HFF-Myc (cell line): ENCODE measurements at regions not wholly inside any gene's neighbourhood (a gene's known extent, or its start where the extent isn't known, plus 50 kb on each side); places are given as distances from the start of the nearest gene placed in this dataset.
"Not testable (repeated sequence)": the region's sequence is repeated elsewhere in the genome, so short reads cannot be mapped to it uniquely, and the experiment has no call there.

Source experiments
- DNase-seq: peaks from one replicate; pipeline ENCODE4 v3.0.0-alpha.2; 2011; ENCODE audit warnings: low read depth; ENCODE audit errors: extremely low read depth
- H3K4me3 ChIP-seq: replicated peaks from 2 replicates; pipeline ENCODE4 v1.5.1; 2011; ENCODE audit warnings: low read depth, mild to moderate bottlenecking, control low read depth, low read length
- TF ChIP-seq, protein P1 (sequence below): IDR thresholded peaks from 2 replicates; pipeline ENCODE4 v1.5.1; 2012; ENCODE audit warnings: mild to moderate bottlenecking, low read depth, low read length, control low read depth; ENCODE audit errors: missing control alignments

DNA sequence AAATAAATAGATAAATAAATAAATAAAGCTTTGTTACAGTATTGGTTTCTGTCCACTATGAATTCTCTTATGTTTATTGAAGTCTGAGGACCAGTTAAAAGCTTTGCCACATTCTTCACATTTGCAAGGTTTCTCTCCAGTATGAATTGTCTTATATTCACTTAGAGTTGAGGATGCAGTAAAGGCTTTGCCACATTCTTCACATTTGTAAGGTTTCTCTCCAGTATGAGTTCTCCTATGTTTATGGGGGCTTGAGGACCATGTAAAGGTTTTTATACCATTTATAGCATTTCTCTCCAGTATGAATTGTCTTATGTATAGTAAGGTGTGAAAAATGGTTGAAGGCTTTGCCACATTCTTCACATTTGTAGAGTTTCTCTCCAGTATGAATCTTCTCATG lies 168.3 kb downstream of the ZNF737 start:
- H3K4me3 ChIP-seq = no peak overlapping the region
- TF ChIP-seq, protein P1, sequence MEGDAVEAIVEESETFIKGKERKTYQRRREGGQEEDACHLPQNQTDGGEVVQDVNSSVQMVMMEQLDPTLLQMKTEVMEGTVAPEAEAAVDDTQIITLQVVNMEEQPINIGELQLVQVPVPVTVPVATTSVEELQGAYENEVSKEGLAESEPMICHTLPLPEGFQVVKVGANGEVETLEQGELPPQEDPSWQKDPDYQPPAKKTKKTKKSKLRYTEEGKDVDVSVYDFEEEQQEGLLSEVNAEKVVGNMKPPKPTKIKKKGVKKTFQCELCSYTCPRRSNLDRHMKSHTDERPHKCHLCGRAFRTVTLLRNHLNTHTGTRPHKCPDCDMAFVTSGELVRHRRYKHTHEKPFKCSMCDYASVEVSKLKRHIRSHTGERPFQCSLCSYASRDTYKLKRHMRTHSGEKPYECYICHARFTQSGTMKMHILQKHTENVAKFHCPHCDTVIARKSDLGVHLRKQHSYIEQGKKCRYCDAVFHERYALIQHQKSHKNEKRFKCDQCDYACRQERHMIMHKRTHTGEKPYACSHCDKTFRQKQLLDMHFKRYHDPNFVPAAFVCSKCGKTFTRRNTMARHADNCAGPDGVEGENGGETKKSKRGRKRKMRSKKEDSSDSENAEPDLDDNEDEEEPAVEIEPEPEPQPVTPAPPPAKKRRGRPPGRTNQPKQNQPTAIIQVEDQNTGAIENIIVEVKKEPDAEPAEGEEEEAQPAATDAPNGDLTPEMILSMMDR = no peak
- DNase-seq = no peak

DNA sequence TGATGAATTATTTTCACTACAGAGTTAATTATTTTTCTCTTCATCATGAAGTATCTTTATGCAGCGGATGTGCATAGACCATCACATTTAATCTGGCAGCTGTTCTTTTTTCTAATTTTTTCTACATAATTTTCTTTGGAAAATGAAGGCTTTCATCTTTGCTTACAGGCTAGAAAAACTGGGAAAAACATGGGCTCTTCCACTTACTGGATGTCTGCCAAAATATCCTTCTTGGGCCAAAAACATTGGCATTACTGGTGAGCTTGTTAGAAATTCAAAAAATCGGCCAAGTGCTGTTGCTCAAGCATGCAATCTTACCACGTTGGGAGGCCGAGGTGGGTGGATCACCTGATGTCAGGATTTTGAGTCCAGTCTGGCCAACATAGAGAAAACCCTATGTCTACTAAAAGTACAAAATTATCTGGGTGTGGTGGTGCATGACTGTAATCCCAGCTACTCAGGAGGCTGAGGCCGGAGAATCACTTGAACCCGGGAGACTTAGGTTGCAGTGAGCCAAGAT lies 176.8 kb downstream of the ZNF737 start:
- DNase-seq = no peak
- TF ChIP-seq, protein P1 = no peak
- H3K4me3 ChIP-seq = no peak overlapping the region

DNA sequence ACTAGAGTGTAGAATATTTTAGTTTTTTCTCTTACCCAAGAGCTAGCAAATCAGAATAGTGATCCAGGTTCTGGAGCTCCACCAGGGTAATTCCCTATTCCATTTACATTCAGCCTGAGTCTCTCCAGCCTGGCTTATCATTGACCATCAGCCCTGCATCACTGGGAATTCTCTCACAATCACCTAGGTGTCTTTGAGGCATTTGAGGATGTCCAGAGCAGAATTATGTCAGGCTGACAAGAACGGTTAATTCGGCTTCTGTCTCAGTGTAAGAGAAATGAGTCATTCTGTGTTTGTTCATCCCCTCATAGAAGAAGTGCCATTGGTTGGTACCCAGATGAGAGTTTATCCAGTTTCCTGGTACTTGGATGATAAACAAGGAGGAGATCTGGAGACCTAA lies 180.5 kb downstream of the ZNF737 start:
- TF ChIP-seq, protein P1 = no peak
- no peak for DNase-seq

DNA sequence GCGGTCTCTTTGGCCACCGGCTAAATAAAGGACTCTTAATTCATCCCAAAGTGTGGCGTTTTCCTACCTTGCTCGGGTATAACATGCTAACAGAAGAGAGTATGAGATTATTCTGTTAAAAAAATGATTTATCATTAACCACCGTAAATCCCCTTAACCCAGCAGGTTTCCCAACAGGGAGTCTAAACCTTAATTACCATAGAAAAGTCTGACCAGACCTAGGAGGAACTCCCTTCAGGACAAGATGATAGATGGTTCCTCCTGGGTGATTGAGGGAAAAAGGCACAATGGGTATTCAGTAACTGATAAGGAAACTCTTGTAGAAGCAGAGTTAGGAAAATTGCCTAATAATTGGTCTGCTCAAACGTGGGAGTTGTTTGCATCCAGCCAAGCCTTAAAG lies 193.7 kb downstream of the ZNF737 start:
- no peak for DNase-seq
- no peak overlapping the region for H3K4me3 ChIP-seq
- TF ChIP-seq, protein P1 = no peak

More for the DNA sequence above, 180.5 kb downstream of the ZNF737 start:
- H3K4me3 ChIP-seq = no peak overlapping the region

DNA sequence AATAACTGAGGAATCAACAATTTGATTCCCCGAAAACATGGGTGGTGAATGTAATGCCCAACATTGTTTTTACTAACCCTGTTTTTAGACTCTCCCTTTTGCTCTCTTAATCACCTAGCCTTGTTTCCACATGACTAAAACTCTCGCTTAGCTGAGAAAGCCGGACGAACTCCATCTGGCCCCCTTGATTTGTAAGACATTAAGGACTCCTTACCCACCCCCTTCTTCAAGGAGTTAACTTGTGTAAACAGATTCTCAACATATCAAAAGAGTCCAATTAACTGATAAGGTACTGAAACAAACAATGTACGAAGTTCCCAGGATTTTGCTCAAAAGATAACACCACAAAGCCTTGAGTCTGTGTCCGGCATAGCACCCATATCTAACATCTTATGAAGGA lies 194.3 kb downstream of the ZNF737 start:
- H3K4me3 ChIP-seq, DNase-seq: not testable (repeated sequence)

DNA sequence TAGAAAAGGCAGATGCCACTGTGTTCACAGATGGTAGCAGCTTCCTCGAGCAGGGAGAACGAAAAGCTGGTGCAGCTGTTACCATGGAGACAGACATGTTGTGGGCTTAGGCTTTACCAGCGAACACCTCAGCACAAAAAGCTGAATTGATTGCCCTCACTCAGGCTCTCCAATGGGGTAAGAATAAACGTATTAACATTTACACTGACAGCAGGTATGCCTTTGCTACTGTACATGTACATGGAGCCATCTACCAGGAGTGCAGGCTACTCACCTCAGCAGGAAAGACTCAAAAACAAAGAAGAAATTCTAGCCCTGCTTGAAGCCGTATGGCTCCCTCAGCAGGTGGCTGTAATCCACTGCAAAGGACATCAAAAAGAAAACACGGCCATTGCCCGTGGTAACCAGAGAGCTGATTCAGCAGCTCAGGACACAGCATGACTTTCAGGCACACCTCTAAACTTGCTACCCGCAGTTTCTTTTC lies 197.7 kb downstream of the ZNF737 start:
- no peak for DNase-seq
- TF ChIP-seq, protein P1 = no peak
- H3K4me3 ChIP-seq = no peak overlapping the region

DNA sequence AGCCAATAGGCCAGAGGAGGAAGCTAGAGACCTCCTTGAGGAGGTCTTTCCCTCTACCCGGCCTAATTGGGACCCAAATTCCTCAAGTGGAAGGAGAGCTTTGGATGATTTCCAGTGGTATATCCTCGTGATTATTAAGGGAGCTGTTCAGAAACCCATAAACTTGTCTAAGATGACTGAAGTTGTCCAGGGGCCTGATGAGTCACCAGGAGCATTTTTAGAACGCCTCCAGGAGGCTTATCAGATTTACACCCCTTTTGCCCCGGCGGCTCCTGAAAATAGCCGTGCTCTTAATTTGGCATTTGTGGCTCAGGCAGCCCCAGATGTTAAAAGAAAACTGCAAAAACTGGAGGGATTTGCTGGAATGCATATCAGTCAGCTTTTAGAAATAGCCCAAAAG lies 198.1 kb downstream of the ZNF486 start:
- no peak overlapping the region for H3K4me3 ChIP-seq
- no peak for DNase-seq
- TF ChIP-seq, protein P1 = no peak
